Smooth muscle cell (in vitro differentiated cells): ENCODE measurements at regions not wholly inside any gene's neighbourhood (a gene's known extent, or its start where the extent isn't known, plus 50 kb on each side); places are given as distances from the start of the nearest gene placed in this dataset.
A peak's percentile ranks its signal among the peaks of the same experiment; 100 is the strongest.

Experiments
- DNase-seq: peaks from one replicate; lab custom pipeline; 2025; ENCODE audit not compliant: unreplicated experiment; lab: John Stamatoyannopoulos, UW
- H2AFZ ChIP-seq: fragments of 200-600 bp; sonication (generic); 2 replicates; pipeline ENCODE4 v1.6.0; 2016; ENCODE audit warnings: antibody characterized with exemption, low read depth, mild to moderate bottlenecking
- H3F3A ChIP-seq: fragments of 200-600 bp; sonication (generic); 2 replicates; pipeline ENCODE4 v1.6.0; 2017; ENCODE audit warnings: antibody characterized with exemption, low read depth
- H3K27ac ChIP-seq: fragments of 200-600 bp; sonication (generic); 2 replicates; pipeline ENCODE4 v1.5.1; 2016; ENCODE audit warnings: low read depth, mild to moderate bottlenecking
- H3K27me3 ChIP-seq: fragments of 200-600 bp; sonication (generic); 2 replicates; pipeline ENCODE4 v1.6.1; 2016; ENCODE audit warnings: low read depth, mild to moderate bottlenecking
- H3K36me3 ChIP-seq: fragments of 200-600 bp; sonication (generic); 2 replicates; pipeline ENCODE4 v1.5.1; 2016; ENCODE audit warnings: low read depth
- H3K4me1 ChIP-seq: fragments of 200-600 bp; sonication (generic); 2 replicates; pipeline ENCODE4 v1.5.1; 2016; ENCODE audit warnings: low read depth
- H3K4me2 ChIP-seq: fragments of 200-600 bp; sonication (generic); 2 replicates; pipeline ENCODE4 v1.6.0; 2016; ENCODE audit warnings: mild to moderate bottlenecking
- H3K4me3 ChIP-seq: fragments of 200-600 bp; sonication (generic); 2 replicates; pipeline ENCODE4 v1.5.1; 2016; ENCODE audit warnings: mild to moderate bottlenecking
- H3K79me2 ChIP-seq: fragments of 200-600 bp; sonication (generic); 2 replicates; pipeline ENCODE4 v1.6.0; 2016; ENCODE audit warnings: low read depth, mild to moderate bottlenecking
- H3K9ac ChIP-seq: fragments of 200-600 bp; sonication (generic); 2 replicates; pipeline ENCODE4 v1.6.0; 2016; ENCODE audit warnings: low read depth
- H3K9me3 ChIP-seq: fragments of 200-600 bp; sonication (generic); replicated peaks from 2 replicates; pipeline ENCODE4 v1.5.1; 2016; ENCODE audit warnings: low read depth
- H4K20me1 ChIP-seq: fragments of 200-600 bp; sonication (generic); 2 replicates; pipeline ENCODE4 v1.6.0; 2016; ENCODE audit warnings: low read depth
- WGBS: methylation state at CpG from one replicate; pipeline ENCODE4 v1.1.7; 2016; ENCODE audit warnings: low lambda C conversion rate; 5-methylcytosine and 5-hydroxymethylcytosine counted together
- TF ChIP-seq, protein P1 (sequence below): fragments of 200-600 bp; sonication (generic); IDR thresholded peaks from 2 replicates; pipeline ENCODE4 v1.5.1; 2017; ENCODE audit warnings: borderline replicate concordance, mild to moderate bottlenecking, antibody characterized with exemption; ENCODE audit not compliant: insufficient read depth, poor library complexity, severe bottlenecking

DNA sequence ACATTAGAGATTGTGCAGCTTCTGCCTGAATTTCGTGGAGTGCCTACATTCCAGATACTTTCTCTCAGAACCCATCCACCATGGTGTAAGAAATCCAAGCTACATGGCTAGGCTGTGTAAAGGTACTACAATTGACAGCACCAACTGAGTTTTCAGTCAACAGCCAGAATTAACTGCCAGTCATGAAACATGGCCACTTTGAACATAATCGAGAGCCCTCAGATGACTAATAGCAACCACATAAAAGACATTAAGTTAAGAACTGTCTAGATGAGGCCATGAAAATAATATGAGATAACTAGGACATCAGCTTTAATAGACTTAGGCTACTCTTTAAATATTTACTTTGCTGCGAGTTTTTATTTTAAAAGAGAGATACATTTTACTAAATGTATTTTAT is 1106.8 kb upstream of the LRRTM3 start:
- 58% methylated on average over 3 of the region's 3 CpGs for WGBS
- DNase-seq = no peak
- no peaks in the 10 kb centered on the region for H3K9me3 ChIP-seq

DNA sequence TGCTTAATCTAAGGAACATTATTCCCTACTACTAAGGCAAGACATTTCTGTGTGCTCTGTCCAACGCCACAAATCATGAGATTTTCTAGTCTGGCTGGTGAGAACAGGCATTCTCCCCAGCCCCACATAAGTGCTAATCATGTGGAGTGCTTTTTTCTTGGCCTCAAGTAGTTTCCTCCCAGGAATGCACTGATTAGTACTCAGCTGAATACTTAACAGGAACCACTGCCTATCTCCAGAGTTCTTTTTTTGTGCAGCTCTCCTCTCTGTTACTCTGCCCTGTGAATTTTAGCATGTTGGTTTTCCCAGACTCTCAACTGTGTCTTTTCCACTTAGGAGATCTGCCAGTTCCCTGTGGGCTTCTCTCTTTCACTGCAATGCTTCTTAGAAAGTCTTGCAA is 1098.5 kb upstream of the LRRTM3 start:
- DNase-seq = no peak
- Histone ChIP-seq H3K9me3 (no peaks in the 10 kb centered on the region), H3K4me2 (no peak overlapping the region), H3K9ac (no peak overlapping the region), H3K4me3 (no peak overlapping the region), H3K36me3 (no peaks in the 10 kb centered on the region), H4K20me1 (no peaks in the 10 kb centered on the region), H3K27ac (no peak overlapping the region), H3K79me2 (no peaks in the 10 kb centered on the region), H3F3A (no peaks in the 10 kb centered on the region), H3K27me3 (no peaks in the 10 kb centered on the region), H3K4me1 (no peaks in the 10 kb centered on the region), H2AFZ (no peak overlapping the region)
- TF ChIP-seq, protein P1, sequence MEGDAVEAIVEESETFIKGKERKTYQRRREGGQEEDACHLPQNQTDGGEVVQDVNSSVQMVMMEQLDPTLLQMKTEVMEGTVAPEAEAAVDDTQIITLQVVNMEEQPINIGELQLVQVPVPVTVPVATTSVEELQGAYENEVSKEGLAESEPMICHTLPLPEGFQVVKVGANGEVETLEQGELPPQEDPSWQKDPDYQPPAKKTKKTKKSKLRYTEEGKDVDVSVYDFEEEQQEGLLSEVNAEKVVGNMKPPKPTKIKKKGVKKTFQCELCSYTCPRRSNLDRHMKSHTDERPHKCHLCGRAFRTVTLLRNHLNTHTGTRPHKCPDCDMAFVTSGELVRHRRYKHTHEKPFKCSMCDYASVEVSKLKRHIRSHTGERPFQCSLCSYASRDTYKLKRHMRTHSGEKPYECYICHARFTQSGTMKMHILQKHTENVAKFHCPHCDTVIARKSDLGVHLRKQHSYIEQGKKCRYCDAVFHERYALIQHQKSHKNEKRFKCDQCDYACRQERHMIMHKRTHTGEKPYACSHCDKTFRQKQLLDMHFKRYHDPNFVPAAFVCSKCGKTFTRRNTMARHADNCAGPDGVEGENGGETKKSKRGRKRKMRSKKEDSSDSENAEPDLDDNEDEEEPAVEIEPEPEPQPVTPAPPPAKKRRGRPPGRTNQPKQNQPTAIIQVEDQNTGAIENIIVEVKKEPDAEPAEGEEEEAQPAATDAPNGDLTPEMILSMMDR = no peak
- WGBS = 8% methylated on average over 1 of the region's 1 CpG

More for the DNA sequence above, 1106.8 kb upstream of the LRRTM3 start:
- no peaks in the 10 kb centered on the region for H4K20me1 ChIP-seq
- no peaks in the 10 kb centered on the region for H3K79me2 ChIP-seq
- no peaks in the 10 kb centered on the region for H3K4me1 ChIP-seq
- H3K4me2 ChIP-seq = peak overlapping the region; percentile 0
- no peak overlapping the region for H3K4me3 ChIP-seq
- no peak overlapping the region for H2AFZ ChIP-seq
- H3K27ac ChIP-seq = no peak overlapping the region
- TF ChIP-seq, protein P1 = no peak
- no peak overlapping the region for H3K9ac ChIP-seq
- H3K36me3 ChIP-seq = no peaks in the 10 kb centered on the region
- H3F3A ChIP-seq = no peaks in the 10 kb centered on the region
- H3K27me3 ChIP-seq = no peaks in the 10 kb centered on the region

DNA sequence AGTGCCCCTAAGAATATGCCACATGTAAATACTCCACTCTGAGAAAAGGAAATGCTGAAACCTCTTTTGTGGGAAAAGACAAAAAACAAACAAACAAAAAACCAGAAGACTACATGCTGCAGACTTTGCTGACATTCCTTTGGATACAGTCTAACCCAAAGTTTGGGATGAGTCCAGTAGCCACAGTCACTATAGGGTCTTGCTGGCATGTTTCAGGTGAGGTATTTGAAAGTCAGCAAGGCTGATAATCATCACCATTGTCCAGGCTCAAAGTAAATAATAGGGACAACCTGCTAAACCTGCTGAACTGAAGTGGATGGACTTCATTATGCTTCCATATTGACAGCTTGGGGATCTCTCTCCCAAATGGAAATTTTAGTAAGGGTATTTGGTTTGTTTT is 1087.0 kb upstream of the LRRTM3 start:
- Histone ChIP-seq H4K20me1 (no peaks in the 10 kb centered on the region), H3K4me2 (no peak overlapping the region), H3K79me2 (no peaks in the 10 kb centered on the region), H3K4me3 (no peak overlapping the region), H3K4me1 (no peaks in the 10 kb centered on the region), H3K36me3 (no peaks in the 10 kb centered on the region), H3K27me3 (no peaks in the 10 kb centered on the region), H3K27ac (no peak overlapping the region), H3F3A (no peaks in the 10 kb centered on the region), H3K9me3 (no peaks in the 10 kb centered on the region), H3K9ac (no peak overlapping the region), H2AFZ (no peak overlapping the region)
- TF ChIP-seq, protein P1 = no peak
- DNase-seq = no peak

DNA sequence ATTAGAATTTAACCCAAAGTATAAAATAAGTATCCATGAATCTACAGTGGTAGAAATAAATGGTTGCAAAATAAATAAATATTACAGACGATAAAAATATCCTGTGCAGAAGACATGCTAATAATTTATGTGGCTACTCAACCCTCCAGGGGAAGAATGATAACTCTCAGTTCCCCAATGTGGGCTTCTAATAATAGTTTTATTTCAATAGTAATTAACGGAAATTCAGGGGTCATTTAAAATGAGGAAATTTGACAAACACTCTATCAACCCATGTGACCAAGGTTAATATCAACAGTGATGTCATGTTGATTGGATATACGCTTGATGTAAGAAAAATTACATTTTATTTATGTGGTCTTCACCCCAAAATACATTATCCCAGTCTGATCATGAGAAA is 1082.6 kb upstream of the LRRTM3 start:
- H3K4me1 ChIP-seq = no peaks in the 10 kb centered on the region
- no peak overlapping the region for H3K27ac ChIP-seq
- H3K9me3 ChIP-seq = no peaks in the 10 kb centered on the region
- no peak overlapping the region for H2AFZ ChIP-seq
- H4K20me1 ChIP-seq = no peaks in the 10 kb centered on the region
- no peak overlapping the region for H3K4me3 ChIP-seq
- TF ChIP-seq, protein P1 = no peak
- H3F3A ChIP-seq = no peaks in the 10 kb centered on the region
- 75% methylated on average over 3 of the region's 3 CpGs for WGBS
- H3K4me2 ChIP-seq = no peak overlapping the region
- H3K36me3 ChIP-seq = no peaks in the 10 kb centered on the region
- H3K9ac ChIP-seq = no peak overlapping the region
- H3K79me2 ChIP-seq = no peaks in the 10 kb centered on the region
- DNase-seq = no peak
- H3K27me3 ChIP-seq = no peaks in the 10 kb centered on the region
